ENCODE measurements at regions not wholly inside any gene's neighbourhood (a gene's known extent, or its start where the extent isn't known, plus 50 kb on each side); places are given as distances from the start of the nearest gene placed in this dataset.

- DNase-seq (ENCODE audit: low read depth in 2 of 3, low spot score in 2 of 3), result no peak
Observed at GRCh38 chr11:129324533-129325175, 51.0 kb upstream of the BARX2 start.

- DNase-seq (ENCODE audit: low read depth in 2 of 3, low spot score in 2 of 3), result peak in 1 of 3 donors; percentile 64
Observed at GRCh38 chr11:129323896-129324502, 51.6 kb upstream of the BARX2 start.

- DNase-seq (ENCODE audit: low read depth in 2 of 3, low spot score in 2 of 3), result no peak
Observed at GRCh38 chr11:129322941-129323340, 52.7 kb upstream of the BARX2 start.

DNA sequence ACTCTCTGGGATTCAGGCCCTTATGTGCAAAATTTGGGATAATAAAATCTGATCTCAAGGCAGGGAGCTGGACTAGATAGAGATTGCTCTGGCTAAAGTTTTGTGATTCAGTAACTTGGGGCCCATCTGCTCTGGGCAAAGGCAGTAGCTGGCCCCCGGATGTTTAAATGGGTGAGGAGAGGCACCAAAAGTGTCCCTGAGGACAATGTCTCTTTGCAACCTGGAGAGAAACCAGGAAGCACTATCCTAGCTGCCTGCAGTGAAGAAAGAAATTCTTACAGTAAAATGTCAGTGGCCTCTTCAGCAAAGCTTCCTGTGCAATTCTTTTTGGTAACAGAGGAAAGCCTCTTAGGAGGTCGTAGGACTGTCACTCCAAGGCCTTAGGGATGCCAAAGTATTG is 54.6 kb upstream of the BARX2 start:
- no peak for DNase-seq (ENCODE audit: low read depth in 2 of 3, low spot score in 2 of 3)

GRCh38 chr11:129320494-129320893 is 55.2 kb upstream of the BARX2 start:
- no peak for DNase-seq (ENCODE audit: low read depth in 2 of 3, low spot score in 2 of 3)

DNA sequence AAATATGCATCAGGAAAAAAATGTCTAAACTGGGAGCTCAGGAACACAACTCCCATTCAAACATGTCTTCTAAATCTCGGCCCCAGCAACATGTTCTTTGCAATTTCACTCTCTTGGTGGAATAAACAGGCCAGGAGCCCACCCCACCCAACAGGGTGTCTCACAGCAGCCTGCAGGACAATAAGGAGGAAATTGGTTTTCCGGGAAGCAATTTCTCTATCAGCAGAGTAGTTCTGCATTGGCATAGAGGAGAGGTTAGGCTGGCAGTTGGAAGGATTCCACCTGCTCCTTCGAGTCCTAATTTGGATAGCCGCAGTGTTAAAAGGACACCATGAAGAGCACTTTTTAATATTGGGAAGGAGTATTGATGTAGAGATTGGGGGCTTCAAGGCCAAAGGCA is 55.9 kb upstream of the BARX2 start:
- DNase-seq (ENCODE audit: low read depth in 2 of 3, low spot score in 2 of 3), result no peak

DNA sequence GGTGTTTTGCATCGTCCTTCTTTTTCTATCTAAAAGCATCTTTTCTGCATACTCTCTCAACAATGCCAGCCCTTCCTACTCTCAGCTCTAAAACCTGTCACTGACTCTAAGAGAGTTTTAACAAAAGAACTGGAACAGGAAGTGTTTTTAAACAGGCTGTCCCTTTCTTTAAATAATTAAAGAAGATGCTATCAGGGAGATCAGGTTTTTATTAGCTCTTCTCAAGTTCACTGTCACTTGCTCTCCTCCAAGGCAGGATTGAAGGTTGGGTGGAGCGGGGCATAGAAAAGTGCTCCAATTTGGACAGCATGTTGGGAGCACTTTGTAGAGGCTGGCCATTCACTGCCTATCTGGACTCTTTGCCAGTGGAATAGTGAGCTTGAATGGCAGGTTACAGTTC is 56.4 kb upstream of the BARX2 start:
- no peak for DNase-seq (ENCODE audit: low read depth in 2 of 3, low spot score in 2 of 3)

GRCh38 chr11:129317571-129317970 is 58.1 kb upstream of the BARX2 start:
- no peak for DNase-seq (ENCODE audit: low read depth in 2 of 3, low spot score in 2 of 3)

GRCh38 chr11:129316781-129317180 is 58.9 kb upstream of the BARX2 start:
- DNase-seq (ENCODE audit: low read depth in 2 of 3, low spot score in 2 of 3), result no peak

- no peak for DNase-seq (ENCODE audit: low read depth in 2 of 3, low spot score in 2 of 3)
Observed at GRCh38 chr11:129315781-129316579, 59.7 kb upstream of the BARX2 start.

GRCh38 chr11:129314371-129314770 is 61.3 kb upstream of the BARX2 start:
- DNase-seq (ENCODE audit: low read depth in 2 of 3, low spot score in 2 of 3), result no peak

- DNase-seq (ENCODE audit: low read depth in 2 of 3, low spot score in 2 of 3), result no peak
Observed at GRCh38 chr11:129313541-129314297, 61.9 kb upstream of the BARX2 start.

DNA sequence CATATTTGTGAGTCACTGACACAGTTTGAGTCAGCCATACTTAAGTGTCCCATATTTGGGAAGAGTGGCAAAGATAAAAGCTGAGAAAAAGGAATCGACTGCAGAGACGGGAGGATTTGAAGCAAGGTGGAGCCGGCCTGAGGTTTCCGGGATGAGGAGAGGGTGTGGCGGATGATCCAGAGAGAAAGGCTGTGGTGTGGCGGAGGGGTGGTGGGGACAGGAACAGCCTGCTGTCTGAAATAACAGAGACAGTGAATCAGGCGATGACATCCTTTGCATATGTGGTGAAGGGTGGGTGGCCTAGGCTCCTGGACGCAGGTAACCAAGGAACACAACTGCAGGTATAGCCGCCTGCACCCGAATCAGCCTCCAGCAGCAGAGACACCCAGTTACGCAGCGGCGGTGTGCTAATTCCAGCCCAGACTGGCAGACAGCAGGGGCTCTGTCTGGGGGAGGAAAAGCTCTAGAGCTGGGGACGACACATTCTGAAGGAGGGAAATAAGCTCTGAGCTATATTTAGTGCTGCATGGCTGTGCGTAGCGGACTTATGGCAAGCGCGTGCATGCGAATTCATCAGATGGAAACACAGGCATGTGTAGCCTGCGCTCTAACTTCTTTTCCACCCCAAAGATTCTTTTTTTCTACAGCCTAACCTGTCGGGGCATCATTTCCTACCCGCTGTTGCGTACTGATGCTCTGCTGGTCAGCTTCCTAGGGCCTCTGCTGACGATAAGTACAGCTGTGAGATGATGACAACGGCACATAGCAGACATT is 62.7 kb upstream of the BARX2 start:
- no peak for DNase-seq (ENCODE audit: low read depth in 2 of 3, low spot score in 2 of 3)

DNA sequence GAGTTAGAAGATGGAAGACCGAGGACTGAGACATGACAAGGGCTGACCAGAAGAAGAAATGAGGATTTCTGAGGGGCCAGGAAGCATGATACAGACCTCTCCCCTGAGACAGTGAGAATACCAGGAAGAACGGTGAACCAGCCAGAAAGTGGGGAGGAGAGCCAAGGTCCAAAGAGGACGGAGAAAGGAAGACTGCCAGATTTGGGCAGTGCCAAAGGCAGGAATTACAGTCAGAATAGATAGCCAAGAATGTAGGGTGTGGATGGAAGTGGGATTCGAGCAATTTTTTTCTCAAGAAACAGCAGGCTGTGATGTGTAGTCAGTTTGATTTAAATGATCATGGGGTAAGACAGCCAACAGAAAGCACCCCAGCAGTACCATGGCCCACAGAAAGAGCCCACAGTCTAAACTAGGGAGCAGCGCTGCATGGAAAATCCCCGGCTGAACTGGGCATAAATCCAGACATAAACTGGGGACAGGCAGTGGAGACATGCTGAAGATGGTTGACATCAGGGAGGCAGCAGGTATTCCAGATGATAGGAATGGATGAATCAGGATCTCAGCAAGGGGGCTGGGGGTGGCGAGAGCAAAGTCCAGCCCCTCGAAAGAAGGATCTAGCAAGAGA is 67.3 kb upstream of the BARX2 start:
- DNase-seq (ENCODE audit: low read depth in 2 of 3, low spot score in 2 of 3), result no peak

GRCh38 chr11:129307162-129307561 is 68.5 kb upstream of the BARX2 start:
- no peak for DNase-seq (ENCODE audit: low read depth in 2 of 3, low spot score in 2 of 3)

- no peak for DNase-seq (ENCODE audit: low read depth in 2 of 3, low spot score in 2 of 3)
Observed at GRCh38 chr11:129302386-129303101, 73.1 kb upstream of the BARX2 start.

DNA sequence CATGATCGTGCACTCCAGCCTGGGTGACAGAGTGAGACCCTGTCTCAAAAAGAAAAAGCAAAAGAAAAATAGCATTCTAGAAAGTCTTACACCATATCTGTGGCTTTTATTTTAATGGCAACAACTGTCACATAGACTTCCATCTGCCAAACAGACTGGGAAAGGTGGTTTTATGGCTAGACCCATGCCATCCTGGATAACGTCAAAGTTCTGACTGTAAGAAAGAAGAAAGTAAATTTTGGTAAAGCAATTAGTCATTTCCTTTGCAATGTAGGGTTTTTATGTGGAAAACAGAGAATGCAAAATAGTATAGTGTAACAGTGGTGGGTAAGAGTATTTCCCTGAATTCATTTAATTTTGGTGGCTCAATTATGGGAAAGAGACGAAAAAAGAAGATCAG is 75.5 kb upstream of the BARX2 start:
- DNase-seq (ENCODE audit: low read depth in 2 of 3, low spot score in 2 of 3), result no peak

GRCh38 chr11:129298988-129299387 is 76.7 kb upstream of the BARX2 start:
- DNase-seq (ENCODE audit: low read depth in 2 of 3, low spot score in 2 of 3), result peak in 1 of 3 donors; percentile 31

DNA sequence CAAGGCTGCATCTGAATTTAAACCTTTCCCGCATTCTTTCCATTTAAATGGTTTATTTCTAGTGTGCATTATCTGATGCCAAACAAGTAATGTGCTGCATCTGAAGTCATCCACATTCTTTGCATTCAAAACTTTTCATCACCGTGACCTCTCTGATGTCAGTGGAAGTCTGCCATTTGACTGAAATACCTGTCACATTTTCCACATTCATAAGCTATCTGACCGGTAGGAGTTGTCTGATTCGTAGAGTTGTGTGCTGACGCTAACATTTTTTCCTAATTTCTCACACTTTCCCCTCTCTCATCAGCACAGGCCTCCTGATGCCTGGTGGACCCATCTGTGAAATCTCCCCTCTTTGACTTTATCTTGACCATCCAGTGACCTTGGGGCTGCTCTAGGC is 79.9 kb upstream of the BARX2 start:
- no peak for DNase-seq (ENCODE audit: low read depth in 2 of 3, low spot score in 2 of 3)

Measured in hematopoietic multipotent progenitor cell (in vitro differentiated cells).